PC-9 (cell line): ENCODE measurements at regions not wholly inside any gene's neighbourhood (a gene's known extent, or its start where the extent isn't known, plus 50 kb on each side); places are given as distances from the start of the nearest gene placed in this dataset.

Experiments used
- EZH2 ChIP-seq: fragments of 200-600 bp; sonication (generic); IDR thresholded peaks from 2 replicates; pipeline ENCODE4 v1.8.0; 2017; ENCODE audit warnings: antibody characterized with exemption, low read depth
- TF ChIP-seq, protein P1 (sequence below): fragments of 200-600 bp; sonication (generic); conservative IDR thresholded peaks from 2 replicates; pipeline ENCODE4 v1.6.1; 2017; ENCODE audit warnings: mixed run types, antibody characterized with exemption, mild to moderate bottlenecking, moderate library complexity

DNA sequence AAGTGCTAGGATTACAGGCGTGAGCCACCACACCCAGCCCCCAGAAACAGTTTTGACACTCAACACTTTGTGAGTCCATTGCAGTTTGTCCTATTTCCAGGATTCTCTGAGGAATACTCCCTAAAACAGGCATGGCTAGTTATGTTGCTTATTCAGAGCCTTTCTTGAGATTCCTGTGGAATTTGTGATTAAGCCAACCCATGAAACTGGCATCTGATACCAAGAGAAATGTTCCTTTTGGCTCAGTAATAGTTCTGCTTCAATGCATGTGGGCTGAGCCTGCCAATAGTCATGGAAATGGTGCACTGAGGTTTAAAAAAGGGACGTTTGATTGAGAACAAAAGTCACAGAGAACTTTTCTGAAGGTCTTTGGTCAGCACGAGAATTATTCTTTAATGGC, 241.7 kb downstream of the PPP1R2C start:
- TF ChIP-seq, protein P1, sequence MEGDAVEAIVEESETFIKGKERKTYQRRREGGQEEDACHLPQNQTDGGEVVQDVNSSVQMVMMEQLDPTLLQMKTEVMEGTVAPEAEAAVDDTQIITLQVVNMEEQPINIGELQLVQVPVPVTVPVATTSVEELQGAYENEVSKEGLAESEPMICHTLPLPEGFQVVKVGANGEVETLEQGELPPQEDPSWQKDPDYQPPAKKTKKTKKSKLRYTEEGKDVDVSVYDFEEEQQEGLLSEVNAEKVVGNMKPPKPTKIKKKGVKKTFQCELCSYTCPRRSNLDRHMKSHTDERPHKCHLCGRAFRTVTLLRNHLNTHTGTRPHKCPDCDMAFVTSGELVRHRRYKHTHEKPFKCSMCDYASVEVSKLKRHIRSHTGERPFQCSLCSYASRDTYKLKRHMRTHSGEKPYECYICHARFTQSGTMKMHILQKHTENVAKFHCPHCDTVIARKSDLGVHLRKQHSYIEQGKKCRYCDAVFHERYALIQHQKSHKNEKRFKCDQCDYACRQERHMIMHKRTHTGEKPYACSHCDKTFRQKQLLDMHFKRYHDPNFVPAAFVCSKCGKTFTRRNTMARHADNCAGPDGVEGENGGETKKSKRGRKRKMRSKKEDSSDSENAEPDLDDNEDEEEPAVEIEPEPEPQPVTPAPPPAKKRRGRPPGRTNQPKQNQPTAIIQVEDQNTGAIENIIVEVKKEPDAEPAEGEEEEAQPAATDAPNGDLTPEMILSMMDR = no peak
- TF ChIP-seq EZH2 = no peak
